ENCODE measurements at regions not wholly inside any gene's neighbourhood (a gene's known extent, or its start where the extent isn't known, plus 50 kb on each side); places are given as distances from the start of the nearest gene placed in this dataset.

DNA sequence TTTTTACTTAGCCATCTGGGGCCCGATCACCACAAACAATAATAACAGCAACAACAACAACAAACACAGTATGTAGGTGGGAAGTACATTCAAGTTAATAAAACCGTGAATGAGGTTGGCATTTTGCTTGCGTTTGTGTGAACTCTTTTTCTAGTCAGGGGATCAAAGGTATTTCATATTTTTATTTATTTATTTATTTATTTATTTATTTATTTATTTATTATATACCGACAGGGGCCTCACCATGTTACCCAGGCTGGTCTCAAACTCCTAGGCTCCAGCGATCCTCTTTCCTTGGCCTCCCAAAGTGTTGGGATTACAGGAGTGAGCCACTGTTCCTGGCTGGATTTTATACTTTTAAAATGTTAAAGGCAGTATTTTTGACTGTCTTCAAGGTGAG is 325.4 kb downstream of the RAPGEF2 start:
- TF ChIP-seq, protein P1, sequence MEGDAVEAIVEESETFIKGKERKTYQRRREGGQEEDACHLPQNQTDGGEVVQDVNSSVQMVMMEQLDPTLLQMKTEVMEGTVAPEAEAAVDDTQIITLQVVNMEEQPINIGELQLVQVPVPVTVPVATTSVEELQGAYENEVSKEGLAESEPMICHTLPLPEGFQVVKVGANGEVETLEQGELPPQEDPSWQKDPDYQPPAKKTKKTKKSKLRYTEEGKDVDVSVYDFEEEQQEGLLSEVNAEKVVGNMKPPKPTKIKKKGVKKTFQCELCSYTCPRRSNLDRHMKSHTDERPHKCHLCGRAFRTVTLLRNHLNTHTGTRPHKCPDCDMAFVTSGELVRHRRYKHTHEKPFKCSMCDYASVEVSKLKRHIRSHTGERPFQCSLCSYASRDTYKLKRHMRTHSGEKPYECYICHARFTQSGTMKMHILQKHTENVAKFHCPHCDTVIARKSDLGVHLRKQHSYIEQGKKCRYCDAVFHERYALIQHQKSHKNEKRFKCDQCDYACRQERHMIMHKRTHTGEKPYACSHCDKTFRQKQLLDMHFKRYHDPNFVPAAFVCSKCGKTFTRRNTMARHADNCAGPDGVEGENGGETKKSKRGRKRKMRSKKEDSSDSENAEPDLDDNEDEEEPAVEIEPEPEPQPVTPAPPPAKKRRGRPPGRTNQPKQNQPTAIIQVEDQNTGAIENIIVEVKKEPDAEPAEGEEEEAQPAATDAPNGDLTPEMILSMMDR (optimal IDR thresholded peaks at IDR 0.05 in 1 of 3, IDR thresholded peaks at IDR 0.05 in 1 of 3, conservative IDR thresholded peaks at IDR 0.05 in 1 of 3; ENCODE audit: extremely low read depth in 1 of 3, insufficient read depth in 2 of 3, low read length in 3 of 3): no peak
- TF ChIP-seq EZH2 (IDR thresholded peaks at IDR 0.05; ENCODE audit: low read length): no peak

All from keratinocyte (primary cell).